Nephron progenitor cell (in vitro differentiated cells): ENCODE measurements at regions not wholly inside any gene's neighbourhood (a gene's known extent, or its start where the extent isn't known, plus 50 kb on each side); places are given as distances from the start of the nearest gene placed in this dataset.
A peak's percentile ranks its signal among the peaks of the same experiment; 100 is the strongest.

ENCODE experiments used
- DNase-seq: peaks from one replicate; pipeline ENCODE4 v3.0.0; 2021
- H3K27ac Mint-ChIP-seq: 2 replicates; pipeline ENCODE4 v1.8.0; 2021; ENCODE audit warnings: mild to moderate bottlenecking, moderate library complexity, mixed read lengths
- H3K27me3 Mint-ChIP-seq: 2 replicates; pipeline ENCODE4 v1.8.0; 2021; ENCODE audit warnings: mild to moderate bottlenecking, low read depth, mixed read lengths; ENCODE audit not compliant: poor library complexity
- H3K36me3 Mint-ChIP-seq: 2 replicates; pipeline ENCODE4 v1.8.0; 2021; ENCODE audit warnings: low read depth, mixed read lengths
- H3K4me1 Mint-ChIP-seq: 2 replicates; pipeline ENCODE4 v1.8.0; 2021; ENCODE audit warnings: mixed read lengths
- H3K4me3 Mint-ChIP-seq: 2 replicates; pipeline ENCODE4 v1.8.0; 2021; ENCODE audit warnings: mild to moderate bottlenecking, moderate library complexity, mixed read lengths
- H3K9me3 Mint-ChIP-seq: 2 replicates; pipeline ENCODE4 v1.8.0; 2021; ENCODE audit warnings: mild to moderate bottlenecking, moderate library complexity, mixed read lengths
- CTCF ChIP-seq: fragments of 200-600 bp; sonication (generic); IDR thresholded peaks from 2 replicates; pipeline ENCODE4 v1.5.0; 2021; ENCODE audit warnings: antibody characterized with exemption

DNA sequence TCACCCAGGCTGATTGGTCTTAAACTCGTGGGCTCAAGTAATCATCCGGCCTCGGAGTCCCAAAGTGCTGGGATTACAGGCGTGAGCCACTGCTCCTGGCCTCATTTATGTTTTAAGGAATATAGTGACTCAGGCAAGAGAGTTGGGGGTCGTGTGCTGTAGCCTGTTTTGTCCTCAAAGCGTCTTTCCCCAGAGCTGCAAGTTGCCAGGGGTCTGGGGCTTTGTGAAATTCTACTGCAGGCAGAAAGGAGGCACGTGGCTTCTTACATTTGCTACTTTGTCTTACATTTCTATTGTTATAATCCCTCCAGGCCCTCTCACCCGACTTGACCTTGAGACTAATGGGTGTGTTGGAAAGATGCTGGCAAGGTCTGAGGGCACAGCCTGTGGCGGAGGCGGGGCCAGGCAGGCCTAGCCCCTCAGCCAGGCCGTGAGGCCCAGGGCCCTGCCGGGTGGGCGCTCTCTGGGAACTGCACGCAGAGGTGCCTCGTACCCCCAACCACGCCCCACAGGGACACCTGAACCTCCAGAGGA lies 85.8 kb upstream of the NDUFV2 start:
- no peak for TF ChIP-seq CTCF
- Mint-ChIP-seq H3K9me3 (peaks cover 13% of the 10 kb centered on the region), H3K27ac (no peak overlapping the region), H3K36me3 (no peaks in the 10 kb centered on the region), H3K4me3 (no peak overlapping the region), H3K4me1 (peaks cover 18% of the 10 kb centered on the region), H3K27me3 (peaks cover 19% of the 10 kb centered on the region)
- no peak for DNase-seq

- peaks cover 10% of the 10 kb centered on the region for H3K9me3 Mint-ChIP-seq
- DNase-seq, result peak; percentile 45
- H3K4me3 Mint-ChIP-seq, result no peak overlapping the region
- peaks cover 19% of the 10 kb centered on the region for H3K4me1 Mint-ChIP-seq
- TF ChIP-seq CTCF, result no peak
- no peak overlapping the region for H3K27ac Mint-ChIP-seq
- peaks cover 19% of the 10 kb centered on the region for H3K27me3 Mint-ChIP-seq
- no peaks in the 10 kb centered on the region for H3K36me3 Mint-ChIP-seq
These were observed 85.2 kb upstream of the NDUFV2 start for GRCh38 chr18:9017167-9017904.

- no peak overlapping the region for H3K4me3 Mint-ChIP-seq
- TF ChIP-seq CTCF, result no peak
- DNase-seq, result no peak
- peaks cover 9% of the 10 kb centered on the region for H3K9me3 Mint-ChIP-seq
- H3K4me1 Mint-ChIP-seq, result peaks cover 19% of the 10 kb centered on the region
- H3K27ac Mint-ChIP-seq, result no peak overlapping the region
- H3K27me3 Mint-ChIP-seq, result peaks cover 19% of the 10 kb centered on the region
- H3K36me3 Mint-ChIP-seq, result no peaks in the 10 kb centered on the region
These were observed 84.6 kb upstream of the NDUFV2 start for GRCh38 chr18:9017905-9018227.

DNA sequence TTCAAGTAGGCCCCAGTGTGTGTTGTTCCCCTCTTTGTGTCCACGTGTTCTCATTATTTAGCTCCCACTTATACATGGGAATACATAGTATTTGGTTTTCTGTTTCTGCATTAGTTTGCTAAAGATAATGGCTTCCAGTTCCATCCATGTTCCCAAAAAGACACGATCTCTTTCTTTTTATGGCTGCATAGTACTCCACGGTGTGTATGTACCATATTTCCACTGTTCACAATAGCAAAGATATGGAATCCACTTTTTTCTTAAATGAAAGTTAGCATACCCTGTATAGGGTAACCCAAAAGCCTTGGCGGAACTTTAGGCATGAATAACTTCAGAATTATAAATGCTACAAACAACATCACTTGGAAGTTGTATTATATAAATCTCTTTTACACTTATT lies 83.4 kb upstream of the NDUFV2 start:
- Mint-ChIP-seq H3K9me3 (peaks cover 9% of the 10 kb centered on the region), H3K27ac (no peak overlapping the region), H3K4me3 (no peak overlapping the region), H3K27me3 (peaks cover 15% of the 10 kb centered on the region), H3K36me3 (no peaks in the 10 kb centered on the region), H3K4me1 (peaks cover 16% of the 10 kb centered on the region)
- TF ChIP-seq CTCF, result no peak
- DNase-seq, result no peak

GRCh38 chr18:9020221-9020620 lies 82.3 kb upstream of the NDUFV2 start:
- Mint-ChIP-seq H3K4me3 (no peak overlapping the region), H3K27ac (no peak overlapping the region), H3K27me3 (peaks cover 14% of the 10 kb centered on the region), H3K9me3 (peaks cover 9% of the 10 kb centered on the region), H3K36me3 (no peaks in the 10 kb centered on the region), H3K4me1 (peaks cover 16% of the 10 kb centered on the region)
- no peak for DNase-seq
- TF ChIP-seq CTCF, result no peak

GRCh38 chr18:9021458-9021857 lies 81.0 kb upstream of the NDUFV2 start:
- Mint-ChIP-seq H3K9me3 (peaks cover 9% of the 10 kb centered on the region), H3K4me3 (no peak overlapping the region), H3K27ac (no peak overlapping the region), H3K36me3 (no peaks in the 10 kb centered on the region), H3K4me1 (peaks cover 15% of the 10 kb centered on the region), H3K27me3 (peaks cover 8% of the 10 kb centered on the region)
- no peak for DNase-seq
- TF ChIP-seq CTCF, result no peak
